HG03196 (cell line): ENCODE measurements at regions not wholly inside any gene's neighbourhood (a gene's known extent, or its start where the extent isn't known, plus 50 kb on each side); places are given as distances from the start of the nearest gene placed in this dataset.

Experiments
- ATAC-seq: cut with Tn5 transposase; IDR thresholded peaks from one replicate; pipeline ENCODE4 v1.9.1; 2021; ENCODE audit not compliant: unreplicated experiment

GRCh38 chr4:90007494-90008167 is 113.0 kb downstream of the MMRN1 start:
- ATAC-seq = no peak

GRCh38 chr4:90012918-90013317 is 114.3 kb upstream of the CCSER1 start:
- ATAC-seq = no peak

GRCh38 chr4:90024519-90024918 is 102.7 kb upstream of the CCSER1 start:
- ATAC-seq = no peak

GRCh38 chr4:90025248-90025647 is 101.9 kb upstream of the CCSER1 start:
- ATAC-seq = no peak

GRCh38 chr4:90027565-90027964 is 99.6 kb upstream of the CCSER1 start:
- peak; percentile 85 for ATAC-seq

GRCh38 chr4:90028460-90028859 is 98.7 kb upstream of the CCSER1 start:
- ATAC-seq = no peak

GRCh38 chr4:90030202-90030601 is 97.0 kb upstream of the CCSER1 start:
- ATAC-seq = no peak

- ATAC-seq = no peak
Observed at GRCh38 chr4:90030953-90031352, 96.2 kb upstream of the CCSER1 start.

- ATAC-seq = no peak
Observed at GRCh38 chr4:90039122-90039521, 88.1 kb upstream of the CCSER1 start.

- no peak for ATAC-seq
Observed at GRCh38 chr4:90051999-90052398, 75.2 kb upstream of the CCSER1 start.

GRCh38 chr4:90057091-90057490 is 70.1 kb upstream of the CCSER1 start:
- ATAC-seq = no peak

- ATAC-seq = no peak
Observed at GRCh38 chr4:90060039-90060438, 67.2 kb upstream of the CCSER1 start.

- no peak for ATAC-seq
Observed at GRCh38 chr4:90061881-90062280, 65.3 kb upstream of the CCSER1 start.

GRCh38 chr4:90064196-90064595 is 63.0 kb upstream of the CCSER1 start:
- ATAC-seq = no peak

GRCh38 chr4:90069151-90069550 is 58.0 kb upstream of the CCSER1 start:
- ATAC-seq = no peak

- no peak for ATAC-seq
Observed at GRCh38 chr4:90071289-90072235, 55.6 kb upstream of the CCSER1 start.

- ATAC-seq = no peak
Observed at GRCh38 chr4:90074322-90074886, 52.8 kb upstream of the CCSER1 start.
